WTC11 (cell line): ENCODE measurements at regions not wholly inside any gene's neighbourhood (a gene's known extent, or its start where the extent isn't known, plus 50 kb on each side); places are given as distances from the start of the nearest gene placed in this dataset.

Experiments
- JUN ChIP-seq: sonication (generic); formaldehyde crosslinking; IDR thresholded peaks from 2 replicates; pipeline ENCODE4 v1.8.0; 2023; ENCODE audit warnings: mild to moderate bottlenecking, missing genetic modification reagents
- STAT6 ChIP-seq: sonication (generic); formaldehyde crosslinking; conservative IDR thresholded peaks from 2 replicates; pipeline ENCODE4 v1.8.1; 2023; ENCODE audit warnings: mild to moderate bottlenecking, low read depth, missing genetic modification reagents, moderate library complexity
- TCF7 ChIP-seq: sonication (generic); formaldehyde crosslinking; IDR thresholded peaks from 2 replicates; pipeline ENCODE4 v1.8.0; 2022; ENCODE audit warnings: mild to moderate bottlenecking, low read depth, missing genetic modification reagents, moderate library complexity

- TF ChIP-seq JUN (CRISPR knock-in tag) (no peak), STAT6 (no peak), TCF7 (CRISPR knock-in tag) (no peak)
Observed at GRCh38 chr18:77395953-77396352, 146.3 kb downstream of the GALR1 start.
